CD14-positive monocyte (primary cell): ENCODE measurements at regions not wholly inside any gene's neighbourhood (a gene's known extent, or its start where the extent isn't known, plus 50 kb on each side); places are given as distances from the start of the nearest gene placed in this dataset.

ENCODE experiments used
- DNase-seq, 3 donors: peaks; one replicate each; pipeline ENCODE4 v3.0.0-alpha.2; 2011 to 2022
- H2AFZ ChIP-seq: 2 replicates; pipeline ENCODE4 v1.6.0; 2012; ENCODE audit warnings: mild to moderate bottlenecking, low read depth, low read length, inconsistent platforms; ENCODE audit not compliant: insufficient read depth, poor library complexity, severe bottlenecking
- H3K27ac ChIP-seq, 2 donors: 1 replicate in 1 of 2; 2 replicates in 1 of 2; pipeline ENCODE4 v1.5.1; 2012 to 2013; ENCODE audit warnings: low read length in 2 of 2, control low read depth in 1 of 2, inconsistent platforms in 1 of 2, low read depth in 1 of 2, mild to moderate bottlenecking in 1 of 2
- H3K27me3 ChIP-seq, 2 donors: one replicate each; pipeline versions ENCODE4 v1.6.0 to v1.6.1; 2011 to 2013; ENCODE audit warnings: low read length in 2 of 2; ENCODE audit not compliant: control insufficient read depth in 2 of 2, insufficient read depth in 2 of 2
- H3K36me3 ChIP-seq, 2 donors: replicated peaks in 1 of 2; 1 replicate in 1 of 2; 2 replicates in 1 of 2; pipeline versions ENCODE4 v1.5.1 to v1.6.1; 2012 to 2013; ENCODE audit warnings: low read length in 2 of 2, control low read depth in 1 of 2, inconsistent platforms in 1 of 2, mild to moderate bottlenecking in 1 of 2; ENCODE audit not compliant: insufficient read depth in 2 of 2, control insufficient read depth in 1 of 2
- H3K4me1 ChIP-seq, 2 donors: 1 replicate in 1 of 2; 2 replicates in 1 of 2; pipeline versions ENCODE4 v1.5.1 to v1.6.1; 2012 to 2013; ENCODE audit warnings: low read length in 2 of 2, control low read depth in 1 of 2, inconsistent platforms in 1 of 2, mild to moderate bottlenecking in 1 of 2, moderate library complexity in 1 of 2; ENCODE audit not compliant: insufficient read depth in 2 of 2, control insufficient read depth in 1 of 2
- H3K4me2 ChIP-seq: replicated peaks from 2 replicates; pipeline ENCODE3; 2012; ENCODE audit warnings: low read length, moderate library complexity, mild to moderate bottlenecking; ENCODE audit not compliant: poor library complexity, severe bottlenecking; ENCODE audit errors: extremely low read depth
- H3K4me3 ChIP-seq, 3 experiments: fragments of 200-600 bp in 1 of 3; sonication (generic) in 1 of 3; replicated peaks in 1 of 3; 1 replicate in 2 of 3; 2 replicates in 1 of 3; pipeline ENCODE4 v1.5.1; 2011 to 2013; ENCODE audit warnings: low read length in 3 of 3, mild to moderate bottlenecking in 3 of 3, control low read depth in 2 of 3, low read depth in 2 of 3, inconsistent platforms in 1 of 3, moderate library complexity in 1 of 3
- H3K79me2 ChIP-seq: 2 replicates; pipeline ENCODE4 v1.6.0; 2012; ENCODE audit warnings: mild to moderate bottlenecking, control low read depth, inconsistent platforms, low read length, moderate library complexity; ENCODE audit not compliant: insufficient read depth
- H3K9ac ChIP-seq: 2 replicates; pipeline ENCODE4 v1.6.0; 2017; ENCODE audit warnings: low read length, mild to moderate bottlenecking; ENCODE audit not compliant: insufficient read depth, poor library complexity, severe bottlenecking
- H3K9me3 ChIP-seq, 2 donors: replicated peaks in 1 of 2; 1 replicate in 1 of 2; 2 replicates in 1 of 2; pipeline versions ENCODE4 v1.5.1 to v1.6.1; 2012 to 2013; ENCODE audit warnings: low read length in 2 of 2, control low read depth in 1 of 2; ENCODE audit not compliant: control insufficient read depth in 1 of 2, insufficient read depth in 1 of 2
- H4K20me1 ChIP-seq: 2 replicates; pipeline ENCODE4 v1.6.0; 2012; ENCODE audit warnings: mild to moderate bottlenecking, low read length, control low read depth, moderate library complexity; ENCODE audit not compliant: insufficient read depth
- H3K27ac Mint-ChIP-seq, 7 donors: one replicate each; pipeline ENCODE4 v1.8.0; 2020; ENCODE audit warnings: mild to moderate bottlenecking in 7 of 7, mixed read lengths in 7 of 7, moderate library complexity in 6 of 7, inconsistent platforms in 2 of 7
- H3K27me3 Mint-ChIP-seq, 3 donors: one replicate each; pipeline ENCODE4 v1.8.0; 2021 to 2022; ENCODE audit warnings: low read depth in 3 of 3, mild to moderate bottlenecking in 3 of 3, mixed read lengths in 3 of 3, moderate library complexity in 3 of 3, inconsistent platforms in 1 of 3
- H3K36me3 Mint-ChIP-seq, 2 donors: one replicate each; pipeline ENCODE4 v1.8.0; 2020; ENCODE audit warnings: mixed read lengths in 2 of 2, inconsistent platforms in 1 of 2, mild to moderate bottlenecking in 1 of 2
- H3K4me1 Mint-ChIP-seq: one replicate; pipeline ENCODE4 v1.8.0; 2020; ENCODE audit warnings: mild to moderate bottlenecking, mixed read lengths
- H3K4me3 Mint-ChIP-seq, 2 donors: one replicate each; pipeline ENCODE4 v1.8.0; 2020; ENCODE audit warnings: mild to moderate bottlenecking in 2 of 2, mixed read lengths in 2 of 2, moderate library complexity in 1 of 2
- H3K9me3 Mint-ChIP-seq, 7 donors: one replicate each; pipeline ENCODE4 v1.8.0; 2020 to 2022; ENCODE audit warnings: mixed read lengths in 7 of 7, mild to moderate bottlenecking in 6 of 7, moderate library complexity in 6 of 7, inconsistent platforms in 2 of 7
- CTCF ChIP-seq: fragments of 200-600 bp; IDR thresholded peaks from one replicate; pipeline ENCODE4 v1.8.0; 2022; ENCODE audit warnings: antibody characterized with exemption, mild to moderate bottlenecking
- WGBS: methylation state at CpG from one replicate; pipeline ENCODE4 v1.1.5; 2013; ENCODE audit warnings: missing lambda C conversion rate; ENCODE audit not compliant: insufficient coverage; 5-methylcytosine and 5-hydroxymethylcytosine counted together
- intact Hi-C, 2 donors: fragments of 100-400 bp; cut with micrococcal nuclease; formaldehyde crosslinking; loops; one replicate each; pipeline versions ENCODE4 v1.15.0 to v1.15.1; 2023

- H3K9me3 ChIP-seq: no peaks in the 10 kb centered on the region
- H3K4me2 ChIP-seq: no peak overlapping the region
- H3K27me3 ChIP-seq: no peaks in the 10 kb centered on the region
- no peak overlapping the region for H3K9ac ChIP-seq
- H3K36me3 ChIP-seq: no peaks in the 10 kb centered on the region
- H3K27ac Mint-ChIP-seq: no peak overlapping the region
- no peaks in the 10 kb centered on the region for H3K4me1 ChIP-seq
- no peak overlapping the region for H2AFZ ChIP-seq
- H3K4me1 Mint-ChIP-seq: no peaks in the 10 kb centered on the region
- WGBS: no CpG with 5 or more reads among the region's 2 CpGs
- H3K27ac ChIP-seq: no peak overlapping the region
- no peaks in the 10 kb centered on the region for H3K36me3 Mint-ChIP-seq
- H3K4me3 Mint-ChIP-seq: no peak overlapping the region
- no peak for DNase-seq
- H3K27me3 Mint-ChIP-seq: peaks cover 1 to 2% (median 2%) of the 10 kb centered on the region in 3 donors
- no peak overlapping the region for H3K4me3 ChIP-seq
- intact Hi-C loops: no loop called here
- TF ChIP-seq CTCF: no peak
- no peaks in the 10 kb centered on the region for H3K79me2 ChIP-seq
- H4K20me1 ChIP-seq: no peaks in the 10 kb centered on the region
- H3K9me3 Mint-ChIP-seq: peaks cover 0 to 6% (median 2%) of the 10 kb centered on the region in 7 donors
Measured at GRCh38 chr5:42268630-42269029, 154.6 kb upstream of the GHR start.

GRCh38 chr5:42270771-42271170, 152.5 kb upstream of the GHR start:
- Mint-ChIP-seq H3K4me3 (no peak overlapping the region), H3K9me3 (peaks cover 0 to 5% (median 0%) of the 10 kb centered on the region in 7 donors), H3K27ac (no peak overlapping the region), H3K36me3 (no peaks in the 10 kb centered on the region), H3K27me3 (peaks cover 0 to 2% (median 2%) of the 10 kb centered on the region in 3 donors), H3K4me1 (no peaks in the 10 kb centered on the region)
- no peak for TF ChIP-seq CTCF
- intact Hi-C loops: no loop called here
- Histone ChIP-seq H3K4me3 (no peak overlapping the region), H3K27me3 (no peaks in the 10 kb centered on the region), H4K20me1 (no peaks in the 10 kb centered on the region), H3K79me2 (no peaks in the 10 kb centered on the region), H3K27ac (no peak overlapping the region), H3K4me2 (no peak overlapping the region), H3K4me1 (no peaks in the 10 kb centered on the region), H3K9ac (no peak overlapping the region), H3K36me3 (no peaks in the 10 kb centered on the region), H3K9me3 (no peaks in the 10 kb centered on the region), H2AFZ (no peak overlapping the region)
- DNase-seq: no peak
- 58% methylated on average over 1 of the region's 2 CpGs for WGBS
